Erythroblast (primary cell): ENCODE measurements at regions not wholly inside any gene's neighbourhood (a gene's known extent, or its start where the extent isn't known, plus 50 kb on each side); places are given as distances from the start of the nearest gene placed in this dataset.
A peak's percentile ranks its signal among the peaks of the same experiment; 100 is the strongest.

Experiments used
- DNase-seq, 2 experiments: peaks; one replicate each; lab custom pipeline; 2025; lab: John Stamatoyannopoulos, UW
- GATA1 ChIP-seq: IDR thresholded peaks from 2 replicates; pipeline ENCODE4 v1.6.1; 2011; ENCODE audit warnings: low read depth, mild to moderate bottlenecking, control low read depth, low read length, moderate library complexity
- POLR2A ChIP-seq: IDR thresholded peaks from 2 replicates; pipeline ENCODE4 v1.6.1; 2011; ENCODE audit warnings: mild to moderate bottlenecking, low read length

- no peak for DNase-seq
- no peak for TF ChIP-seq POLR2A
- TF ChIP-seq GATA1: no peak
Observed at GRCh38 chr1:68324316-68324715, 92.0 kb upstream of the WLS start.

DNA sequence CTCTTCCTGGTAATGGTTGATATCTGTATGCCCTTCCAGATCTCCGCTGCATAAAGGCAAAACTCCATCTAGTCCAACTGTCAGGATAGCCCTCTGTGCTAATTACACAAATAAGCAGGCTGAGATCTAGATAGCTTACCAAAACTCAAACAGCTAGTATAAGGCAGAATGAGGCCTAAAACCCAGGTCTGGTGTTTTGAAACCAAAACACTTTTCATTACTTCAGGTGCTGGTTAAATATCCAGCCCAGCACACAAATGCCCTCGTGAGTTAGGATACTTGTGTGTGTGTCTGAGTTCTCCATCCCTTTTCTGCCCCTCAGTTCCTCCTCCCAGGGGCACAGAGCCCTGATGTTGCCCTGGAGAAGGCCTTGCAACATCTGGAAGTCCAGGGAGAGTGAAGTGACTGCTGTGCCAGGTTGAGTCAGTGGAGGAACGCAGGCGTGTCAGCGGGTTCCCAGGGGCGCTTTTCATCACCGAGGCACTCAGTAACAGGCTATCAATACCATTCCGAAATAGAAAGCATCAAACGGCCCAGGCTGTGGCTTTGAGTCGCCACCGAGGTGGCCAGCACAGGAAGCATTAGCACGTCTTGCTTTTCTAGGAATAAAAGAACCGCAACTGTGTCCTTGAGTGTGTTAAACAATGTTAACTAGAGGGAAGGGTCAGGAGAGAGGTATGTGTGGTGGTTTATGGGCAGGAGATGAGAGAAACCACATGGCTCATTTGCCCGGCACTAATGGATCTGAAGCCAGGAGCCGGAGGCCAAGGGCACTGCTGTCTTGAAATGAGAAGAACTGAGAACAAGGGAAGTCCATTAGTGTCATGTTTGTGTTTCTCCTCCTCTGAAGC lies 90.7 kb upstream of the WLS start:
- TF ChIP-seq POLR2A: no peak
- DNase-seq: no peak

DNA sequence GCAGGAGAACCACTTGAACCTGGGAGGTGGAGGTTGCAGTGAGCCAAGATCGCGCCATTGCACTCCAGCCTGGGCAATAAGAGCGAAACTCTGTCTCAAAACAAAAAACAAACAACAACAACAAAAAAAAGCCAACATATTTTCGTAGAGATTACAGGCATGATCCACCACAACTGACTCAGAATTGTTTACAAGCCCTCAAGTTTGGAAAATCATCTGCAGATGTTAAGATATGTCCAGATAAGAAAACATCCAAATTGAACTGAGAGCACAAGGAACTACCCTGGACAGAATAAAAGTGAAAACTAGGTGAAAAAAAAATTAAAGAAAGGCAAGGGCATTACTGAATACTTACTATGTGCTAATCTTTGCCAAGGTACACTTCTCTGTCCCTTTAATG lies 89.8 kb upstream of the WLS start:
- TF ChIP-seq POLR2A (no peak), GATA1 (no peak)
- DNase-seq: no peak

DNA sequence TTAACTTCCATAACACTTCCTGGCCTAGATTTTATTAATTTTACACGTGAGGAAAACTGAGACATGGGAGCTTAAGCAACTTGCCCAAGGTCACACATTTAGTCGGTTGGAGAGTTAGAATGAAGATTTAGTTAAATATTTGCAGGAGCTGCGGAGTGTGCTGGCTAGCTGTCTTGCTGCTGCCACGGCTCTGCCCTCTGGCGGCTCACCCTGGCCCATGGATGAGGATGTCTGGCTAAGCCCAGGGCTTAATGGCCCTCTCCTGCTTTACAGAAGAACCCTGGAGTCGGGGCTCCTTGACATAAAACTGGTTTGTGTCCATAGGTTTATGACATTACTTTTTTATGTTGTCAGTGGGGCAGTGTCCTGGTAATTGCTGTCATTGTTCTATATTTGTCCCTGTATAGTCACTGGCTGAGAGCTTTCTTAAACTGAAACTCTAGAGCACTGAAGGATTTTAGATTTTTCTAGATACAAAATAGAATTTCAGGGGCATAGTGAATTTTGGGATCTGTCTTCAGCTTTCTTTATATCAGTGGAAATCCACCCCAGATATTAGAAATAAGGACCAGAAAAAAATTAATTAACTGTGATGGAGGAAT lies 88.9 kb upstream of the WLS start:
- DNase-seq: peak; percentile 3 to 21
- no peak for TF ChIP-seq POLR2A
- TF ChIP-seq GATA1: no peak

GRCh38 chr1:68320349-68320748 lies 88.0 kb upstream of the WLS start:
- TF ChIP-seq POLR2A: no peak
- no peak for TF ChIP-seq GATA1
- DNase-seq: no peak

DNA sequence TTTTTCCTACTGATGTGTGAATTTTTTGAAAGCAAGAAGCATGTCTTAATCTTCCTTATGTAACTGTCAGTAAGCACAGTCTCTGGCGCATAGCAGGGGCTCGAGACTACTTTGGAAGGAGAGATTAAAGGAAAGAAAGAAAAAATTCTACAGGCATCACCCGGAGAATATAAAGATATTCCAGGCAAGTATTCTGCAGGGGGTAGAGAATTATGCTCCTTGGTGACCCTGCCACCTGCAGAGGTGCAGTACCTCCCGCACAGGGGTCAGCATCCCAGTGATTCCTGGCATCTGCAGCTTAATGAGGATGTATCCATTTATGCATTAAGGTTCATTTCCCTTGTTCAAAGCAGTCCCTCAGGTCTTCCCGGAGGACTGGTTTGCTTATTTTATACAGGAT lies 87.6 kb upstream of the WLS start:
- TF ChIP-seq GATA1 (no peak), POLR2A (no peak)

GRCh38 chr1:68317543-68317942 lies 85.2 kb upstream of the WLS start:
- DNase-seq: no peak
- no peak for TF ChIP-seq GATA1
- no peak for TF ChIP-seq POLR2A

More for the DNA sequence above, 87.6 kb upstream of the WLS start:
- no peak for DNase-seq

DNA sequence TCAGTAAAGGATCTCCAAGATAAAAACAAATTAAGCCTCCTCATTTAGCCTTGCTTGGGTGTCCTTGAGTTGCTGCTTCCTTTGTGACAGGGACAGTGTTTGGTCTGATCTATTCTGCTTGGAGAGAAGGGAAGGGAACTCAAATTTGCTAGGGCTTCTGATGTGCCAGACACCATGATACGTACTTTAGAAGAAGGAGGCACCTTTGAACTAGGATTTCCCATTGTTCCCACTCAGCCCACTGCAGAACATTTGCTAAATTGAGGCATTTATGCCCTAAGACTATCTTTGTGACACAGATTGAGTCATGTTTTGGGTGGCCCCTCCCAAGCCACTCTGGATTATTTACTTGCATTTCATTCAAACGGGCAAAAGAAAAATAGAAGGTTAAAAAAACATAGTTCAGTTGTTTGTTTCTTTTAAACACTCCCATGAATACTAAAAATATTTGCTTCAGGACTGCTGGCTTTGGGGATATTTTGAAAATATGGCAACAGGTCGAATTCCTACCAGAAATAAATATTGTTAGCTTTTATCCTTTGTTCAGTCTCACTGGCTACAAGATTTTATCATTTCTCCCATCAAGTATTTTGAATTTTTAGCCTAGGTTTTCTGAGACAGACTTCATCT lies 81.9 kb upstream of the WLS start:
- DNase-seq: no peak
- TF ChIP-seq GATA1: no peak
- no peak for TF ChIP-seq POLR2A

GRCh38 chr1:68313735-68314134 lies 81.4 kb upstream of the WLS start:
- DNase-seq: no peak
- TF ChIP-seq GATA1 (no peak), POLR2A (no peak)

DNA sequence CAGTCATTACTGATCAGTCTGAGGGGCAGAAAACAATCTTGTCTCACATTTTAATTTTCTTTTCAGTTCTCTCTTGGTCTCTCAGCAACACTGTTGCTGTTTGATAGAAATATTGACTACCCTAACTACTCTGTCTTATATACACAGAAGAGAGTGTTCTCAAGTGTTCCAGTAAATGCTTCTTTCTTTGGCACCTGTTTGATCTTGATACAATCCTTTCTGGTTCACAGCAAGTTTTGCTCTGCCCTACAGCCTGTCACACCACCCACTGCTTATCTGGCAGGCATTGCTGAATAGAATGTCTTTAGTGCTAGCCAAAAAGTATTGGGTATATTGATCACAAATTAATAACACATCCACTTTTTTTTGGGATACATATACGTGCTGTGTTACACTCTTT lies 75.7 kb upstream of the WLS start:
- no peak for DNase-seq
- no peak for TF ChIP-seq GATA1
- no peak for TF ChIP-seq POLR2A

- TF ChIP-seq GATA1 (no peak), POLR2A (no peak)
Observed at GRCh38 chr1:68307378-68307787, 75.1 kb upstream of the WLS start.

DNA sequence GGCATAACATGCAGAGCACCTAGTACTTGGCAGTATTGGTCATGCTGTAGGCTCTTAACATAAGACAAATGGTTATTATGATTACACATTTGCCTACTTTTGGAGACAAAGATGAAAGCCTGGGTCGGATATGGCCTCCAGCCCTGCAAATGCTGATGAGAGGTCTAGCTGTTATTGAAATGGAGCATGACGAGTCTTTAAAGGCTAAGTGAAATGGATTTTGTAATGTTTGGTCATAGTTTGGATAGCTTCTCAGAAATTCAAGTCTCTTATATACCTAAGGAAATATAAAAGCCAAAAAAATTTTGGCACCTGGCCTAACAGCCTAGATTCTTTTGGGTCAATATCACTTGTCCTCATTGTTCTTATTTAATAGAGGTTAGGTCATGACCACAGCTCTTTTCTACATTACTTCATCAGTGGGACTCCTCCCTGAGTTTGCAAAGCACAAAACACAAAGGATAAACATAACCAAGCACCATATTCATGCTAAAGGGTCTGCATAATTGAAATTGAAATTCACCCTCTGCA lies 69.2 kb upstream of the WLS start:
- no peak for DNase-seq
- TF ChIP-seq GATA1: no peak
- no peak for TF ChIP-seq POLR2A

More at GRCh38 chr1:68307378-68307787, 75.1 kb upstream of the WLS start:
- DNase-seq: no peak

GRCh38 chr1:68294367-68295066 lies 62.2 kb upstream of the WLS start:
- TF ChIP-seq POLR2A (no peak), GATA1 (no peak)
- no peak for DNase-seq

- TF ChIP-seq GATA1: no peak
- TF ChIP-seq POLR2A: no peak
- no peak for DNase-seq
Observed at GRCh38 chr1:68293609-68294366, 61.5 kb upstream of the WLS start.
